Activated T-helper 2 cell treated with anti-CD3 and anti-CD28 coated beads, Interferon-gamma antibody, Interleukin-2, Interleukin-4, amounts not matched to agents 10 μg/mL and 5 μg/mL and 100 μg/mL, durations not matched to agents 14 hours and 24 hours and 36 hours (primary cell): ENCODE measurements at regions not wholly inside any gene's neighbourhood (a gene's known extent, or its start where the extent isn't known, plus 50 kb on each side); places are given as distances from the start of the nearest gene placed in this dataset.

Experiments
- DNase-seq: peaks from one replicate; pipeline ENCODE4 v3.0.0; 2021; ENCODE audit warnings: low spot score
- H3K27ac Mint-ChIP-seq: one replicate; pipeline ENCODE4 v1.8.0; 2021; ENCODE audit warnings: mixed read lengths
- H3K27me3 Mint-ChIP-seq: one replicate; pipeline ENCODE4 v1.8.0; 2021; ENCODE audit warnings: low read depth, mixed read lengths
- H3K36me3 Mint-ChIP-seq: one replicate; pipeline ENCODE4 v1.8.0; 2021; ENCODE audit warnings: low read depth, mixed read lengths
- H3K4me1 Mint-ChIP-seq: one replicate; pipeline ENCODE4 v1.8.0; 2021; ENCODE audit warnings: low read depth, mixed read lengths
- H3K4me3 Mint-ChIP-seq: one replicate; pipeline ENCODE4 v1.8.0; 2021; ENCODE audit warnings: low read depth, mild to moderate bottlenecking, moderate library complexity, mixed read lengths
- H3K9me3 Mint-ChIP-seq: one replicate; pipeline ENCODE4 v1.8.0; 2021; ENCODE audit warnings: mixed read lengths
- intact Hi-C: fragments of 100-400 bp; cut with micrococcal nuclease; formaldehyde crosslinking; loops from one replicate; pipeline ENCODE4 v1.15.1; 2023

DNA sequence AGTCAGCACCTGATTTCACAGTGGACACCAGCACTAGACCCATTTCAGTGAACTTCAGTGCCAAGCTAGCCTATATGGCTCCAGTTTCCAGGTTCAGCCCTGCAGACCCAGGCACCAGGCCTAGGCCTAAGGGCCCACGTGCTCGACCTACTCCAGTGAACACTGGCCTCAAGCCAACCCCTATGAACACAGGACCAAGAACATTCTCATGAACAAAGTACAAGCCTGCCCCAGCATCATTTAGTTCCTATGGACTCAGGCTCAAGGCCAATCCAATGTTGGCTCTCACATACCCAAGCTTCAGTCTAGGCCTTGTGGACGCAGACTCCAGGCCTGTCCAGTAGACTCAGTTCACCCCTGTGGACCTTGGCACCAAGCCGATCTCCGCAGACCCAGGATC is 385.5 kb downstream of the DHX35 start:
- peaks cover 16% of the 10 kb centered on the region for H3K9me3 Mint-ChIP-seq
- H3K4me3 Mint-ChIP-seq, result no peak overlapping the region
- no peaks in the 10 kb centered on the region for H3K27me3 Mint-ChIP-seq
- DNase-seq, result no peak
- H3K27ac Mint-ChIP-seq, result no peak overlapping the region
- intact Hi-C loops, result no loop called here
- H3K36me3 Mint-ChIP-seq, result no peaks in the 10 kb centered on the region
- H3K4me1 Mint-ChIP-seq, result no peaks in the 10 kb centered on the region

- Mint-ChIP-seq H3K9me3 (peaks cover 4% of the 10 kb centered on the region), H3K4me1 (no peaks in the 10 kb centered on the region), H3K36me3 (no peaks in the 10 kb centered on the region), H3K4me3 (no peak overlapping the region), H3K27ac (no peak overlapping the region), H3K27me3 (no peaks in the 10 kb centered on the region)
- intact Hi-C loops, result no loop called here
- no peak for DNase-seq
These were observed 380.3 kb downstream of the DHX35 start for GRCh38 chr20:39342463-39342862.

- Mint-ChIP-seq H3K9me3 (no peaks in the 10 kb centered on the region), H3K4me1 (no peaks in the 10 kb centered on the region), H3K4me3 (no peak overlapping the region), H3K36me3 (no peaks in the 10 kb centered on the region), H3K27ac (no peak overlapping the region), H3K27me3 (no peaks in the 10 kb centered on the region)
- DNase-seq, result no peak
- intact Hi-C loops, result no loop called here
These were observed 376.6 kb downstream of the DHX35 start for GRCh38 chr20:39338469-39339376.

DNA sequence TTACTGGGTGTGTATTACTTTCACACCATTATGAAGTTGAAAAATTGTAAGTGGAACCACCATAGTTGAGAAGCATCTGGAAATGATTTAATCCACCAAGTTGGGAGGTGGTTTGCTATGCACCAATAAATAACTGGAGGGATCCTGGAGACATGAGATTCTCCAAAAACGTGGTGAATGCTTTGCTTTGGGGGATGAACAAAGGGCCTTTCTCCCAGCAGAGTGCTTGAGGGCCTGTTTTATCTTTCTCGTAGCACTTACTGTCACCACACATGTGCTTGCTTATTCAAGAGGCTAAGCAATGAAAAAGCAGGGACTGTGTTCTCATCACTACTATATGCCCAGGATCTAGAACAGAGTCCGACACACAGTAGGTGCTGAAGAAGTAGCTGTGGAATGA is 371.1 kb downstream of the DHX35 start:
- DNase-seq, result no peak
- H3K9me3 Mint-ChIP-seq, result no peaks in the 10 kb centered on the region
- no peaks in the 10 kb centered on the region for H3K36me3 Mint-ChIP-seq
- no peak overlapping the region for H3K4me3 Mint-ChIP-seq
- intact Hi-C loops, result no loop called here
- no peak overlapping the region for H3K27ac Mint-ChIP-seq
- no peaks in the 10 kb centered on the region for H3K4me1 Mint-ChIP-seq
- no peaks in the 10 kb centered on the region for H3K27me3 Mint-ChIP-seq

DNA sequence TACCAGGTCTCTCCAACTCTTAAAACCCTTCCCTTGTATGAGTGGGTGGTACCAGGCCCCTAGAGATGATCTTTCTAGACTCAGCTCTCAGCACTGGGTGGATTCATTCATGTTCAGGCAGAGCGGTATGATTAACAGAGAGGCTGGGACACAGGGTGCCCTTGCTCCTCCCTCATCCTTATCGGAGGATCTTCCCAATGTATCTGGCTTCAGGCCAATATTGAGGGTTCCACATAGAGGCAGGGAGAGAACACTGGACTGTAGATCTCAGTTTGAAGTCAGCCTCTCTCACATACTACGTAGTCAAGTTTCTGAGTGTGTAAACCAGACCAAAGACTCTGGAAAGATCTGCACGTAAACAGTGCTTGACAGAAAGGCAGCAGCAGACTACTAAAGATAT is 366.2 kb downstream of the DHX35 start:
- Mint-ChIP-seq H3K4me3 (no peak overlapping the region), H3K27me3 (no peaks in the 10 kb centered on the region), H3K27ac (no peak overlapping the region), H3K4me1 (no peaks in the 10 kb centered on the region), H3K36me3 (no peaks in the 10 kb centered on the region), H3K9me3 (no peaks in the 10 kb centered on the region)
- intact Hi-C loops, result no loop called here
- no peak for DNase-seq

GRCh38 chr20:39326050-39326449 is 363.9 kb downstream of the DHX35 start:
- H3K4me3 Mint-ChIP-seq, result no peak overlapping the region
- H3K27ac Mint-ChIP-seq, result no peak overlapping the region
- H3K27me3 Mint-ChIP-seq, result no peaks in the 10 kb centered on the region
- H3K9me3 Mint-ChIP-seq, result no peaks in the 10 kb centered on the region
- no peak for DNase-seq
- no peaks in the 10 kb centered on the region for H3K4me1 Mint-ChIP-seq
- intact Hi-C loops, result no loop called here
- H3K36me3 Mint-ChIP-seq, result no peaks in the 10 kb centered on the region

- no peak for DNase-seq
- no peak overlapping the region for H3K4me3 Mint-ChIP-seq
- no peaks in the 10 kb centered on the region for H3K27me3 Mint-ChIP-seq
- no peak overlapping the region for H3K27ac Mint-ChIP-seq
- no peaks in the 10 kb centered on the region for H3K36me3 Mint-ChIP-seq
- intact Hi-C loops, result no loop called here
- no peaks in the 10 kb centered on the region for H3K4me1 Mint-ChIP-seq
- no peaks in the 10 kb centered on the region for H3K9me3 Mint-ChIP-seq
These were observed 356.8 kb downstream of the DHX35 start for GRCh38 chr20:39318911-39319310.

DNA sequence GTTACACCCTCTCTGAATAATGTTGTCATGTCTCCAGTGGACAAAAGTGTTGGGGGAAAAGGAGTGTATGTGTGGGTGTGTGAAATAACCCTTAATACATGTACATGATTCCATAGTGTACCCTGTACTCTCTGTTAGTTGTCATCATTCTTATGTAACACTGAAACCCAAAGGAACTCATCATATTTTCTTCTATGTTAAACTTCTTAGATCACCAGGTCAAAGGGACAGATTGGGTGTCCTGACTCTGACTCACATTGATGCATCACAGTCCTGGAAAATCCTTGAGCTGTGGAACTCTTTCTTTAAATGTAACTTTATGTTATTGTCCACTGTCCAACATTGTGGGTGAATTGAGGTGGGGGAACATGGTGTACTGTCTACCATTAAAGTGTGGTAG is 350.5 kb downstream of the DHX35 start:
- intact Hi-C loops, result no loop called here
- DNase-seq, result no peak
- Mint-ChIP-seq H3K4me3 (no peak overlapping the region), H3K27me3 (peaks cover 4% of the 10 kb centered on the region), H3K4me1 (no peaks in the 10 kb centered on the region), H3K9me3 (peaks cover 2% of the 10 kb centered on the region), H3K27ac (no peak overlapping the region), H3K36me3 (no peaks in the 10 kb centered on the region)

- intact Hi-C loops, result no loop called here
- Mint-ChIP-seq H3K9me3 (peaks cover 5% of the 10 kb centered on the region), H3K4me1 (no peaks in the 10 kb centered on the region), H3K4me3 (no peak overlapping the region), H3K36me3 (no peaks in the 10 kb centered on the region), H3K27me3 (peaks cover 4% of the 10 kb centered on the region), H3K27ac (no peak overlapping the region)
- no peak for DNase-seq
These were observed 349.8 kb downstream of the DHX35 start for GRCh38 chr20:39311851-39312506.

DNA sequence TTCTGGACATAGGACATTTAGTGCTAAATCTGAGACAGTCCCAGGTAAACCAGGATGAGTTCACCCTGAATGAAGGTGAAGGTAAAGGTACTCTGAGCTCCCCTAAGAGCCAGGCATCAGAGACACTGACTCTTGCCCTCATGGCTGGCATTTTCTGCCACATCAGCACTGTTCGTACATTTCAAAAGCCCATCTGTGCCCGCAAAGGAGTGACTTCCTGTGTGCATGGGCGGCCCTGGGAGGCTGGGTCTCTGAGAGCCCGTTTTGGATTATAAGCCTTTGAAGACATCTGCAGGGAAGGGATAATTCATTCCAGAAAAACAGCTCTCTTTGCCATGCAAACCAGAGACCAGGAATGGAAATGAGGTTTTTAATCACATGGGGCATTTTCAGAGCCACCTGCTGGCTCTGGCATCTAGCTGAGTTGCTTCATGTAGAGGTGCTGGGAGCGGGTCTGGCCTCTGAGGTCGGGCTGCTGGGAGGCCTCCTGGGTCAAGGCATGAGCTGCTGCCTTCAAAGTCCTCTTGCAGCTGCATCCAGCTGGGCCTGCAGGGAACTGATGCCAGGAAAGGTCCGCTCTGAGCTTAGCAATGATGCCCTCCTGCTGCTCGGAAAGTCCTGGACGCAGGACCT is 348.3 kb downstream of the DHX35 start:
- no peaks in the 10 kb centered on the region for H3K4me1 Mint-ChIP-seq
- intact Hi-C loops, result no loop called here
- no peaks in the 10 kb centered on the region for H3K36me3 Mint-ChIP-seq
- H3K4me3 Mint-ChIP-seq, result no peak overlapping the region
- no peak overlapping the region for H3K27ac Mint-ChIP-seq
- peaks cover 5% of the 10 kb centered on the region for H3K9me3 Mint-ChIP-seq
- DNase-seq, result no peak
- peaks cover 4% of the 10 kb centered on the region for H3K27me3 Mint-ChIP-seq

DNA sequence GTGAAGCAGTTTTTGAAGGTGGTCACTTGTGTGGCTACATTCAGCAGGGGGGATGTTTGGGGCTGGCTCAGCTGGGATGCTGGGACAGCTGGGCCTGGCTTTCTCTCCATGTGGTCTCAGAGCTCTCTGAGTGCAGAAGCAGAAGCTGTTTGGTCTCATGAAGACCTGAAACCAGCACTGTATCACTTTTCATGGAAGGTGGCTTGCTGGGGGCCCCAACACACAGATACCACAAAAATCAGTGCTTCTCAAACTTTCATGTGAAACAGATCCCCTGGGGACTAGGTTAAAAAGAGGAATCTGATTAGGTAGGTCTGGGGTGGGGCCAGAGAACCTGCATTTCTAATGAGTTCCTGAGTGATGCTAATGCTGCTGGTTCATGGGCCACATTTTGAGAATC is 347.3 kb downstream of the DHX35 start:
- H3K27me3 Mint-ChIP-seq, result peaks cover 4% of the 10 kb centered on the region
- H3K27ac Mint-ChIP-seq, result no peak overlapping the region
- H3K36me3 Mint-ChIP-seq, result no peaks in the 10 kb centered on the region
- DNase-seq, result no peak
- H3K4me1 Mint-ChIP-seq, result no peaks in the 10 kb centered on the region
- H3K4me3 Mint-ChIP-seq, result no peak overlapping the region
- intact Hi-C loops, result no loop called here
- peaks cover 5% of the 10 kb centered on the region for H3K9me3 Mint-ChIP-seq

DNA sequence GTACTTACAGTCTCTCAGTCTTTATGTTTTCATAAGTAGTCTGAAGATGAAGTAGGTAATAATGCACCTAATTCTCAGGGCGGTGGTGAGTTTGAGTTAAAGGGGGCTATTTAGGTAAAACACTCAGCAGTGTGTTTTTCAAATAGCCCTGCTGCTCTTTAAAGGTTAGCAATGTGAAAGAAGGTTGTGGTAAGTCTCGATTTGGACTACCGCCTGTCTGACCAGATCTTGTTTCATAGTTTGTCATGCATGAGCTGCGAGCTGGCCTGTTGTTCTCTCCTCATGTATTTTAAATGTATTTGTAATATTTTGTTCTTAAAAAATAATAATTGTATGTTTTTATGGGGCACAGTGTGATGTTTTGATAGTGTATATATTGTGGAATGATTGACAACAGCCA is 340.2 kb downstream of the DHX35 start:
- DNase-seq, result no peak
- intact Hi-C loops, result no loop called here
- H3K27ac Mint-ChIP-seq, result no peak overlapping the region

GRCh38 chr20:39299783-39300182 is 337.6 kb downstream of the DHX35 start:
- intact Hi-C loops, result no loop called here
- Mint-ChIP-seq H3K9me3 (no peaks in the 10 kb centered on the region), H3K36me3 (no peaks in the 10 kb centered on the region), H3K4me1 (no peaks in the 10 kb centered on the region), H3K4me3 (no peak overlapping the region), H3K27ac (no peak overlapping the region), H3K27me3 (no peaks in the 10 kb centered on the region)
- no peak for DNase-seq

More for the DNA sequence above, 340.2 kb downstream of the DHX35 start:
- Mint-ChIP-seq H3K4me3 (no peak overlapping the region), H3K36me3 (no peaks in the 10 kb centered on the region), H3K4me1 (no peaks in the 10 kb centered on the region), H3K27me3 (no peaks in the 10 kb centered on the region), H3K9me3 (no peaks in the 10 kb centered on the region)
